ENCODE measurements at regions not wholly inside any gene's neighbourhood (a gene's known extent, or its start where the extent isn't known, plus 50 kb on each side); places are given as distances from the start of the nearest gene placed in this dataset.

GRCh38 chr2:78264130-78264529, 742.0 kb upstream of the LRRTM4 start:
- TF ChIP-seq THRA (CRISPR knock-in tag; IDR thresholded peaks at IDR 0.05; ENCODE audit: borderline replicate concordance) = no peak
- TF ChIP-seq, protein P1, sequence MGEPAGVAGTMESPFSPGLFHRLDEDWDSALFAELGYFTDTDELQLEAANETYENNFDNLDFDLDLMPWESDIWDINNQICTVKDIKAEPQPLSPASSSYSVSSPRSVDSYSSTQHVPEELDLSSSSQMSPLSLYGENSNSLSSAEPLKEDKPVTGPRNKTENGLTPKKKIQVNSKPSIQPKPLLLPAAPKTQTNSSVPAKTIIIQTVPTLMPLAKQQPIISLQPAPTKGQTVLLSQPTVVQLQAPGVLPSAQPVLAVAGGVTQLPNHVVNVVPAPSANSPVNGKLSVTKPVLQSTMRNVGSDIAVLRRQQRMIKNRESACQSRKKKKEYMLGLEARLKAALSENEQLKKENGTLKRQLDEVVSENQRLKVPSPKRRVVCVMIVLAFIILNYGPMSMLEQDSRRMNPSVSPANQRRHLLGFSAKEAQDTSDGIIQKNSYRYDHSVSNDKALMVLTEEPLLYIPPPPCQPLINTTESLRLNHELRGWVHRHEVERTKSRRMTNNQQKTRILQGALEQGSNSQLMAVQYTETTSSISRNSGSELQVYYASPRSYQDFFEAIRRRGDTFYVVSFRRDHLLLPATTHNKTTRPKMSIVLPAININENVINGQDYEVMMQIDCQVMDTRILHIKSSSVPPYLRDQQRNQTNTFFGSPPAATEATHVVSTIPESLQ (CRISPR knock-in tag; conservative IDR thresholded peaks at IDR 0.05) = no peak
- no peak for TF ChIP-seq KLF16 (CRISPR knock-in tag; IDR thresholded peaks at IDR 0.05)
- no peak for TF ChIP-seq ZNF121 (CRISPR knock-in tag; IDR thresholded peaks at IDR 0.05)
- TF ChIP-seq, protein P2, sequence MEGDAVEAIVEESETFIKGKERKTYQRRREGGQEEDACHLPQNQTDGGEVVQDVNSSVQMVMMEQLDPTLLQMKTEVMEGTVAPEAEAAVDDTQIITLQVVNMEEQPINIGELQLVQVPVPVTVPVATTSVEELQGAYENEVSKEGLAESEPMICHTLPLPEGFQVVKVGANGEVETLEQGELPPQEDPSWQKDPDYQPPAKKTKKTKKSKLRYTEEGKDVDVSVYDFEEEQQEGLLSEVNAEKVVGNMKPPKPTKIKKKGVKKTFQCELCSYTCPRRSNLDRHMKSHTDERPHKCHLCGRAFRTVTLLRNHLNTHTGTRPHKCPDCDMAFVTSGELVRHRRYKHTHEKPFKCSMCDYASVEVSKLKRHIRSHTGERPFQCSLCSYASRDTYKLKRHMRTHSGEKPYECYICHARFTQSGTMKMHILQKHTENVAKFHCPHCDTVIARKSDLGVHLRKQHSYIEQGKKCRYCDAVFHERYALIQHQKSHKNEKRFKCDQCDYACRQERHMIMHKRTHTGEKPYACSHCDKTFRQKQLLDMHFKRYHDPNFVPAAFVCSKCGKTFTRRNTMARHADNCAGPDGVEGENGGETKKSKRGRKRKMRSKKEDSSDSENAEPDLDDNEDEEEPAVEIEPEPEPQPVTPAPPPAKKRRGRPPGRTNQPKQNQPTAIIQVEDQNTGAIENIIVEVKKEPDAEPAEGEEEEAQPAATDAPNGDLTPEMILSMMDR (CRISPR knock-in tag; IDR thresholded peaks at IDR 0.05) = no peak
- no peak for TF ChIP-seq MLXIP (CRISPR knock-in tag; IDR thresholded peaks at IDR 0.05; ENCODE audit: borderline replicate concordance)
- TF ChIP-seq, protein P3, sequence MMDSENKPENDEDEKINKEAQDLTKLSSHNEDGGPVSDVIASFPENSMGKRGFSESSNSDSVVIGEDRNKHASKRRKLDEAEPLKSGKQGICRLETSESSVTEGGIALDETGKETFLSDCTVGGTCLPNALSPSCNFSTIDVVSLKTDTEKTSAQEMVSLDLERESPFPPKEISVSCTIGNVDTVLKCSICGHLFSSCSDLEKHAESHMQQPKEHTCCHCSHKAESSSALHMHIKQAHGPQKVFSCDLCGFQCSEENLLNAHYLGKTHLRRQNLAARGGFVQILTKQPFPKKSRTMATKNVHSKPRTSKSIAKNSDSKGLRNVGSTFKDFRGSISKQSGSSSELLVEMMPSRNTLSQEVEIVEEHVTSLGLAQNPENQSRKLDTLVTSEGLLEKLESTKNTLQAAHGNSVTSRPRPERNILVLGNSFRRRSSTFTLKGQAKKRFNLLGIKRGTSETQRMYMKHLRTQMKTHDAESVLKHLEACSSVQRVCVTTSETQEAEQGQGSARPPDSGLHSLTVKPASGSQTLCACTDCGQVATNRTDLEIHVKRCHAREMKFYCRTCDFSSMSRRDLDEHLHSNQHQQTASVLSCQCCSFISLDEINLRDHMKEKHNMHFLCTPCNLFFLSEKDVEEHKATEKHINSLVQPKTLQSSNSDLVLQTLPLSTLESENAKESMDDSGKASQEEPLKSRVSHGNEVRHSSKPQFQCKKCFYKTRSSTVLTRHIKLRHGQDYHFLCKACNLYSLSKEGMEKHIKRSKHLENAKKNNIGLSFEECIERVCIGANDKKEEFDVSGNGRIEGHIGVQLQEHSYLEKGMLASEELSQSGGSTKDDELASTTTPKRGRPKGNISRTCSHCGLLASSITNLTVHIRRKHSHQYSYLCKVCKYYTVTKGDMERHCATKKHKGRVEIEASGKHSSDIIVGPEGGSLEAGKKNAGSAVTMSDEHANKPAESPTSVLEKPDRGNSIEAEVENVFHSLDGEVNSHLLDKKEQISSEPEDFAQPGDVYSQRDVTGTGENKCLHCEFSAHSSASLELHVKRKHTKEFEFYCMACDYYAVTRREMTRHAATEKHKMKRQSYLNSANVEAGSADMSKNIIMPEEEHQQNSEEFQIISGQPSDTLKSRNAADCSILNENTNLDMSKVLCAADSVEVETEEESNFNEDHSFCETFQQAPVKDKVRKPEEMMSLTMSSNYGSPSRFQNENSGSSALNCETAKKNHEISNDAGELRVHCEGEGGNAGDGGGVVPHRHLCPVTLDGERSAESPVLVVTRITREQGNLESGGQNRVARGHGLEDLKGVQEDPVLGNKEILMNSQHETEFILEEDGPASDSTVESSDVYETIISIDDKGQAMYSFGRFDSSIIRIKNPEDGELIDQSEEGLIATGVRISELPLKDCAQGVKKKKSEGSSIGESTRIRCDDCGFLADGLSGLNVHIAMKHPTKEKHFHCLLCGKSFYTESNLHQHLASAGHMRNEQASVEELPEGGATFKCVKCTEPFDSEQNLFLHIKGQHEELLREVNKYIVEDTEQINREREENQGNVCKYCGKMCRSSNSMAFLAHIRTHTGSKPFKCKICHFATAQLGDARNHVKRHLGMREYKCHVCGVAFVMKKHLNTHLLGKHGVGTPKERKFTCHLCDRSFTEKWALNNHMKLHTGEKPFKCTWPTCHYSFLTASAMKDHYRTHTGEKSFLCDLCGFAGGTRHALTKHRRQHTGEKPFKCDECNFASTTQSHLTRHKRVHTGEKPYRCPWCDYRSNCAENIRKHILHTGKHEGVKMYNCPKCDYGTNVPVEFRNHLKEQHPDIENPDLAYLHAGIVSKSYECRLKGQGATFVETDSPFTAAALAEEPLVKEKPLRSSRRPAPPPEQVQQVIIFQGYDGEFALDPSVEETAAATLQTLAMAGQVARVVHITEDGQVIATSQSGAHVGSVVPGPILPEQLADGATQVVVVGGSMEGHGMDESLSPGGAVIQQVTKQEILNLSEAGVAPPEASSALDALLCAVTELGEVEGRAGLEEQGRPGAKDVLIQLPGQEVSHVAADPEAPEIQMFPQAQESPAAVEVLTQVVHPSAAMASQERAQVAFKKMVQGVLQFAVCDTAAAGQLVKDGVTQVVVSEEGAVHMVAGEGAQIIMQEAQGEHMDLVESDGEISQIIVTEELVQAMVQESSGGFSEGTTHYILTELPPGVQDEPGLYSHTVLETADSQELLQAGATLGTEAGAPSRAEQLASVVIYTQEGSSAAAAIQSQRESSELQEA (CRISPR knock-in tag; IDR thresholded peaks at IDR 0.05; ENCODE audit: not compliant biosample characterization) = no peak
- TF ChIP-seq MAX (IDR thresholded peaks at IDR 0.05) = no peak
- no peak for TF ChIP-seq REL (CRISPR knock-in tag; conservative IDR thresholded peaks at IDR 0.05)

Data from HepG2 (cell line).